ENCODE measurements at regions not wholly inside any gene's neighbourhood (a gene's known extent, or its start where the extent isn't known, plus 50 kb on each side); places are given as distances from the start of the nearest gene placed in this dataset.

DNA sequence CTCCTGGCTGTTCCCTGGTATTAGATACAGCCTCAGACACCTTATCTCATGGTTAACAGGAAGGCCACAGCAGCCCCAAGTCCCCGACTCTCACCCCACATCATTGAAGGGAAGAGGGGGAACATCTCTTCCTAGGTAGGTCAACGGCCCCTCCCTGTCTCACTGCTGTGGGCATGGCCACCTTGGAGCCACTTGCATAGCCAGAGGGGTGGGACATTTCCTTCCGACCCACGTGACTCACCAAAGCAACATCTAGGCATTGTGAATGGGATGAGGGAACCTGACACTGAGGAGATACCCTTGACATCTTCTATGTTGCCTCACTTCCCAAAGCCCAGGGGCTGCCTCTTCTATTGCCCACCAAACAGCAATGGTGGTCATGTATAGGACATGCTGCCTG lies 68.5 kb upstream of the GPR26 start:
- no peaks in the 10 kb centered on the region for H3K9me3 ChIP-seq (ENCODE audit: low read length)
- FAIRE-seq: no peak
- POLR2A ChIA-PET: no interaction called here
- CTCF ChIA-PET (ENCODE audit: low intra/inter-chr PET ratio, low total read pairs): no interaction called here
- no TSS peak for BruUV-seq (replicated peaks)
- H3K4me1 ChIP-seq (ENCODE audit: insufficient read depth, low read length): no peaks in the 10 kb centered on the region
- 0% methylated on average over 4 of the region's 4 CpGs for WGBS (ENCODE audit: low lambda C conversion rate)
- DNase-seq (ENCODE audit: low spot score): no peak
- H3K27ac ChIP-seq (ENCODE audit: extremely low read length, insufficient read depth, low read length): no peak overlapping the region
- H2AFZ ChIP-seq (ENCODE audit: low read length): no peak overlapping the region
- ATAC-seq: no peak
- H3K27me3 ChIP-seq (ENCODE audit: control insufficient read depth in 1 of 2, insufficient read depth in 2 of 2, low read length in 2 of 2): peaks cover 0 to 3% of the 10 kb centered on the region in 2 experiments; a peak in 1 of 5 replicates
- no peaks in the 10 kb centered on the region for H3K36me3 ChIP-seq (replicated peaks in 1 of 2; ENCODE audit: control insufficient read depth in 1 of 2, insufficient read depth in 2 of 2, low read length in 2 of 2)
- no peak overlapping the region for H3K4me3 ChIP-seq (replicated peaks in 1 of 3; ENCODE audit: insufficient read depth in 1 of 3, low read depth in 2 of 3, low read length in 3 of 3)
- TF ChIP-seq HDAC2 (CRISPR knock-in tag; IDR thresholded peaks at IDR 0.05): no peak
- no peak for TF ChIP-seq ZNF570 (CRISPR knock-in tag; IDR thresholded peaks at IDR 0.05; ENCODE audit: borderline replicate concordance)
- TF ChIP-seq, protein P1, sequence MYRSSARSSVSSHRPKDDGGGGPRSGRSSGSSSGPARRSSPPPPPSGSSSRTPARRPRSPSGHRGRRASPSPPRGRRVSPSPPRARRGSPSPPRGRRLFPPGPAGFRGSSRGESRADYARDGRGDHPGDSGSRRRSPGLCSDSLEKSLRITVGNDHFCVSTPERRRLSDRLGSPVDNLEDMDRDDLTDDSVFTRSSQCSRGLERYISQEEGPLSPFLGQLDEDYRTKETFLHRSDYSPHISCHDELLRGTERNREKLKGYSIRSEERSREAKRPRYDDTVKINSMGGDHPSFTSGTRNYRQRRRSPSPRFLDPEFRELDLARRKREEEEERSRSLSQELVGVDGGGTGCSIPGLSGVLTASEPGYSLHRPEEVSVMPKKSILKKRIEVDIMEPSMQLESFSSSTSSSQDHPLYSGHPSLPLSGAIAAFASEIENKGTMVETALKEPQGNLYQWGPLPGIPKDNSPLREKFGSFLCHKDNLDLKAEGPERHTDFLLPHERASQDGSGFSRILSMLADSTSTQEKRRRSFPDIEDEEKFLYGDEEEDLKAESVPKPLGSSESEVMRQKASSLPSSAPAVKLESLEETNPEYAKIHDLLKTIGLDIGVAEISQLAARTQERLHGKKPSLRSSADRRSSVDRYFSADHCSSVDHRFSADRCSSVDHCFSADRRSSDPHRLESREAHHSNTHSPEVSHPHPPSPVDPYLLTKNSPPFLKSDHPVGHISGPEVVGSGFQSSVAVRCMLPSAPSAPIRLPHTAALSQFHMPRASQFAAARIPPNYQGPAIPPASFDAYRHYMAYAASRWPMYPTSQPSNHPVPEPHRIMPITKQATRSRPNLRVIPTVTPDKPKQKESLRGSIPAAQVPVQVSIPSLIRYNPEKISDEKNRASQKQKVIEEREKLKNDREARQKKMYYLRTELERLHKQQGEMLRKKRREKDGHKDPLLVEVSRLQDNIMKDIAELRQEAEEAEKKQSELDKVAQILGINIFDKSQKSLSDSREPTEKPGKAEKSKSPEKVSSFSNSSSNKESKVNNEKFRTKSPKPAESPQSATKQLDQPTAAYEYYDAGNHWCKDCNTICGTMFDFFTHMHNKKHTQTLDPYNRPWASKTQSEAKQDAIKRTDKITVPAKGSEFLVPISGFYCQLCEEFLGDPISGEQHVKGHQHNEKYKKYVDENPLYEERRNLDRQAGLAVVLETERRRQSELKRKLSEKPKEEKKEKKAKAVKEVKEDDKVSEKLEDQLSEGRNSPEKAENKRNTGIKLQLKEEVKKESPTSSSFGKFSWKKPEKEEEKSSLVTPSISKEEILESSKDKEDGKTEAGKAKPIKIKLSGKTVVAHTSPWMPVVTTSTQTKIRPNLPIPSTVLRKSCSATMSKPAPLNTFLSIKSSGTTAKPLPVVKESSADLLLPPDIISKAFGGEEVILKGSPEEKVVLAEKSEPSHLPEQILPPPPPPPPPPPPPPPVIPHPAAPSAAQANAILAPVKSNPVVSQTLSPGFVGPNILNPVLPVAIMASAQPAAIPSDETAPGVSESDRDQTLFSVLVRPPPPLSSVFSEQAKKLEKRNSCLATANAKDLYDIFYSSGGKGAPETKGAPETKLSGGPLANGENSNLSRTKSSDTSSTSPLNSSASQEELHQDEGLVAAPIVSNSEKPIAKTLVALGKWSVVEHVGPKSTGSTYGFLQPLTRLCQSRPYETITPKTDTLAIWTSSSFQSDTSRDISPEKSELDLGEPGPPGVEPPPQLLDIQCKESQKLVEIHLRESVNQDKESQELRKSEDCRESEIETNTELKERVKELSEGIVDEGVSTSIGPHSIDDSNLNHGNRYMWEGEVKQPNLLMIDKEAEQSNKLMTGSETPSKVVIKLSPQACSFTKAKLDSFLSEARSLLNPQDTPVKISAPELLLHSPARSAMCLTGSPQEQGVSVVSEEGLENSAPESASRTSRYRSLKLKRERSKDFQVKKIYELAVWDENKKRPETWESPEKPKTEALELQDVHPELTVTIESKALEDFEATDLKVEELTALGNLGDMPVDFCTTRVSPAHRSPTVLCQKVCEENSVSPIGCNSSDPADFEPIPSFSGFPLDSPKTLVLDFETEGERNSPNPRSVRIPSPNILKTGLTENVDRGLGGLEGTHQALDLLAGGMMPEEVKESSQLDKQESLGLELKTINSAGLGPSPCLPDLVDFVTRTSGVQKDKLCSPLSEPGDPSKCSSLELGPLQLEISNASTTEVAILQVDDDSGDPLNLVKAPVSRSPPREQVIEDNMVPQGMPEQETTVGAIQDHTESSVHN (CRISPR knock-in tag; IDR thresholded peaks at IDR 0.05): no peak
- no peak for TF ChIP-seq CEBPB (IDR thresholded peaks at IDR 0.05; ENCODE audit: borderline replicate concordance, low read depth, low read length)
- no peak for TF ChIP-seq SKIL (CRISPR knock-in tag; IDR thresholded peaks at IDR 0.05; ENCODE audit: borderline replicate concordance)
- no peak for TF ChIP-seq SMC3 (IDR thresholded peaks at IDR 0.05; ENCODE audit: low read length)
- no peak for TF ChIP-seq ZNF792 (CRISPR knock-in tag; IDR thresholded peaks at IDR 0.05)
- H3K79me2 ChIP-seq (ENCODE audit: insufficient read depth, low read length): no peaks in the 10 kb centered on the region
- in situ Hi-C loops (cut with HindIII; ENCODE audit: extremely low pct_ligation_motif_present, low pct_unique_long_range_greater_than_20kb): no loop called here
- no peak overlapping the region for H3K9ac ChIP-seq (ENCODE audit: insufficient read depth, low read depth, low read length)
- no peaks in the 10 kb centered on the region for H4K20me1 ChIP-seq (ENCODE audit: insufficient read depth, low read length)
- no peak overlapping the region for H3K4me2 ChIP-seq (ENCODE audit: low read depth, low read length)
- intact Hi-C loops (cut with micrococcal nuclease; ENCODE audit: unreplicated experiment): no loop called here

Data from HepG2 (cell line).